Smooth muscle cell (in vitro differentiated cells): ENCODE measurements at regions not wholly inside any gene's neighbourhood (a gene's known extent, or its start where the extent isn't known, plus 50 kb on each side); places are given as distances from the start of the nearest gene placed in this dataset.

ENCODE experiments used
- DNase-seq: peaks from one replicate; lab custom pipeline; 2025; ENCODE audit not compliant: unreplicated experiment; lab: John Stamatoyannopoulos, UW
- H2AFZ ChIP-seq: fragments of 200-600 bp; sonication (generic); 2 replicates; pipeline ENCODE4 v1.6.0; 2016; ENCODE audit warnings: antibody characterized with exemption, low read depth, mild to moderate bottlenecking
- H3F3A ChIP-seq: fragments of 200-600 bp; sonication (generic); 2 replicates; pipeline ENCODE4 v1.6.0; 2017; ENCODE audit warnings: antibody characterized with exemption, low read depth
- H3K27ac ChIP-seq: fragments of 200-600 bp; sonication (generic); 2 replicates; pipeline ENCODE4 v1.5.1; 2016; ENCODE audit warnings: low read depth, mild to moderate bottlenecking
- H3K27me3 ChIP-seq: fragments of 200-600 bp; sonication (generic); 2 replicates; pipeline ENCODE4 v1.6.1; 2016; ENCODE audit warnings: low read depth, mild to moderate bottlenecking
- H3K36me3 ChIP-seq: fragments of 200-600 bp; sonication (generic); 2 replicates; pipeline ENCODE4 v1.5.1; 2016; ENCODE audit warnings: low read depth
- H3K4me1 ChIP-seq: fragments of 200-600 bp; sonication (generic); 2 replicates; pipeline ENCODE4 v1.5.1; 2016; ENCODE audit warnings: low read depth
- H3K4me2 ChIP-seq: fragments of 200-600 bp; sonication (generic); 2 replicates; pipeline ENCODE4 v1.6.0; 2016; ENCODE audit warnings: mild to moderate bottlenecking
- H3K4me3 ChIP-seq: fragments of 200-600 bp; sonication (generic); 2 replicates; pipeline ENCODE4 v1.5.1; 2016; ENCODE audit warnings: mild to moderate bottlenecking
- H3K79me2 ChIP-seq: fragments of 200-600 bp; sonication (generic); 2 replicates; pipeline ENCODE4 v1.6.0; 2016; ENCODE audit warnings: low read depth, mild to moderate bottlenecking
- H3K9ac ChIP-seq: fragments of 200-600 bp; sonication (generic); 2 replicates; pipeline ENCODE4 v1.6.0; 2016; ENCODE audit warnings: low read depth
- H3K9me3 ChIP-seq: fragments of 200-600 bp; sonication (generic); replicated peaks from 2 replicates; pipeline ENCODE4 v1.5.1; 2016; ENCODE audit warnings: low read depth
- H4K20me1 ChIP-seq: fragments of 200-600 bp; sonication (generic); 2 replicates; pipeline ENCODE4 v1.6.0; 2016; ENCODE audit warnings: low read depth
- CTCF ChIP-seq: fragments of 200-600 bp; sonication (generic); IDR thresholded peaks from 2 replicates; pipeline ENCODE4 v1.5.1; 2017; ENCODE audit warnings: borderline replicate concordance, mild to moderate bottlenecking, antibody characterized with exemption; ENCODE audit not compliant: insufficient read depth, poor library complexity, severe bottlenecking
- WGBS: methylation state at CpG from one replicate; pipeline ENCODE4 v1.1.7; 2016; ENCODE audit warnings: low lambda C conversion rate; 5-methylcytosine and 5-hydroxymethylcytosine counted together

GRCh38 chr6:117126213-117126612 is 139.1 kb upstream of the VGLL2 start:
- no peak for DNase-seq
- no peaks in the 10 kb centered on the region for H3K27me3 ChIP-seq
- no peaks in the 10 kb centered on the region for H4K20me1 ChIP-seq
- no peaks in the 10 kb centered on the region for H3K79me2 ChIP-seq
- H3K4me2 ChIP-seq = no peak overlapping the region
- H3K36me3 ChIP-seq = no peaks in the 10 kb centered on the region
- TF ChIP-seq CTCF = no peak
- no peak overlapping the region for H3K9ac ChIP-seq
- H3K9me3 ChIP-seq = no peaks in the 10 kb centered on the region
- no peaks in the 10 kb centered on the region for H3K4me1 ChIP-seq
- no peak overlapping the region for H3K4me3 ChIP-seq
- no peak overlapping the region for H2AFZ ChIP-seq
- H3K27ac ChIP-seq = no peak overlapping the region
- H3F3A ChIP-seq = no peaks in the 10 kb centered on the region
- 78% methylated on average over 1 of the region's 1 CpG for WGBS

GRCh38 chr6:117128052-117128451 is 137.3 kb upstream of the VGLL2 start:
- Histone ChIP-seq H2AFZ (no peak overlapping the region), H3F3A (no peaks in the 10 kb centered on the region), H3K79me2 (no peaks in the 10 kb centered on the region), H3K36me3 (no peaks in the 10 kb centered on the region), H4K20me1 (no peaks in the 10 kb centered on the region), H3K4me1 (no peaks in the 10 kb centered on the region), H3K9me3 (no peaks in the 10 kb centered on the region), H3K4me3 (no peak overlapping the region), H3K27ac (no peak overlapping the region), H3K27me3 (no peaks in the 10 kb centered on the region), H3K9ac (no peak overlapping the region), H3K4me2 (no peak overlapping the region)
- DNase-seq = no peak
- WGBS = 97% methylated on average over 1 of the region's 1 CpG
- no peak for TF ChIP-seq CTCF

GRCh38 chr6:117130125-117130524 is 135.2 kb upstream of the VGLL2 start:
- H3F3A ChIP-seq = no peaks in the 10 kb centered on the region
- no peaks in the 10 kb centered on the region for H3K36me3 ChIP-seq
- no peak overlapping the region for H3K27ac ChIP-seq
- no peak for DNase-seq
- TF ChIP-seq CTCF = no peak
- H4K20me1 ChIP-seq = no peaks in the 10 kb centered on the region
- no peak overlapping the region for H3K9ac ChIP-seq
- WGBS = 82% methylated on average over 2 of the region's 2 CpGs
- no peaks in the 10 kb centered on the region for H3K27me3 ChIP-seq
- H3K4me2 ChIP-seq = no peak overlapping the region
- no peaks in the 10 kb centered on the region for H3K79me2 ChIP-seq
- H3K9me3 ChIP-seq = no peaks in the 10 kb centered on the region
- no peak overlapping the region for H3K4me3 ChIP-seq
- no peak overlapping the region for H2AFZ ChIP-seq
- H3K4me1 ChIP-seq = no peaks in the 10 kb centered on the region

GRCh38 chr6:117136702-117137101 is 128.7 kb upstream of the VGLL2 start:
- no peak for DNase-seq
- H3K79me2 ChIP-seq = no peaks in the 10 kb centered on the region
- H3K9ac ChIP-seq = no peak overlapping the region
- H2AFZ ChIP-seq = no peak overlapping the region
- H3K4me1 ChIP-seq = no peaks in the 10 kb centered on the region
- no peaks in the 10 kb centered on the region for H3K9me3 ChIP-seq
- H3K4me3 ChIP-seq = no peak overlapping the region
- H4K20me1 ChIP-seq = no peaks in the 10 kb centered on the region
- no peak for TF ChIP-seq CTCF
- H3K36me3 ChIP-seq = no peaks in the 10 kb centered on the region
- H3K4me2 ChIP-seq = no peak overlapping the region
- 76% methylated on average over 1 of the region's 1 CpG for WGBS
- no peak overlapping the region for H3K27ac ChIP-seq
- H3F3A ChIP-seq = no peaks in the 10 kb centered on the region
- H3K27me3 ChIP-seq = no peaks in the 10 kb centered on the region
